ENCODE measurements at regions not wholly inside any gene's neighbourhood (a gene's known extent, or its start where the extent isn't known, plus 50 kb on each side); places are given as distances from the start of the nearest gene placed in this dataset.

- peaks cover 4% of the 10 kb centered on the region; the same call in 1 of the 2 replicates for H3K9me2 ChIP-seq (ENCODE audit: insufficient read depth)
- no peak for TF ChIP-seq NANOG (IDR thresholded peaks at IDR 0.05; ENCODE audit: borderline replicate concordance)
- TF ChIP-seq JUNB (IDR thresholded peaks at IDR 0.05; ENCODE audit: unreplicated experiment), result no peak
- TF ChIP-seq REST (IDR thresholded peaks at IDR 0.05; ENCODE audit: unreplicated experiment), result no peak
- no peak for TF ChIP-seq ZNF114 (CRISPR knock-in tag; IDR thresholded peaks at IDR 0.05)
- DNase-seq (ENCODE audit: low spot score), result no peak
- H2AFZ ChIP-seq, result no peak overlapping the region
- peaks cover 3% of the 10 kb centered on the region; the same call in 2 of the 3 replicates for H3K9me3 Mint-ChIP-seq
- H3K36me3 ChIP-seq (ENCODE audit: insufficient read depth), result no peaks in the 10 kb centered on the region
- no peaks in the 10 kb centered on the region for H3F3A ChIP-seq (replicated peaks; ENCODE audit: low read depth)
- no peak overlapping the region for H3K4me3 ChIP-seq
- no peaks in the 10 kb centered on the region for H3K79me2 ChIP-seq (replicated peaks; ENCODE audit: insufficient read depth)
- H4K20me1 ChIP-seq (replicated peaks; ENCODE audit: insufficient read depth), result no peaks in the 10 kb centered on the region
- no peaks in the 10 kb centered on the region for H3K4me1 ChIP-seq (ENCODE audit: insufficient read depth)
- H3K27me3 ChIP-seq (ENCODE audit: insufficient read depth), result no peaks in the 10 kb centered on the region
- H3K27ac Mint-ChIP-seq, result no peak overlapping the region
- no peak for ATAC-seq
- no peaks in the 10 kb centered on the region; the same call in 1 of the 3 replicates for H3K36me3 Mint-ChIP-seq (ENCODE audit: low read depth)
- H3K27me3 Mint-ChIP-seq (ENCODE audit: insufficient read depth, low read depth, poor library complexity), result peaks cover 4% of the 10 kb centered on the region
- H3K4me3 Mint-ChIP-seq, result no peak overlapping the region
- H3K27ac ChIP-seq (ENCODE audit: low read depth), result no peak overlapping the region
- H3K4me1 Mint-ChIP-seq, result peaks cover 11% of the 10 kb centered on the region
- no peak overlapping the region for H3K4me2 ChIP-seq
Observed at GRCh38 chr5:81802020-81802419, 51.1 kb upstream of the SSBP2 start.

DNA sequence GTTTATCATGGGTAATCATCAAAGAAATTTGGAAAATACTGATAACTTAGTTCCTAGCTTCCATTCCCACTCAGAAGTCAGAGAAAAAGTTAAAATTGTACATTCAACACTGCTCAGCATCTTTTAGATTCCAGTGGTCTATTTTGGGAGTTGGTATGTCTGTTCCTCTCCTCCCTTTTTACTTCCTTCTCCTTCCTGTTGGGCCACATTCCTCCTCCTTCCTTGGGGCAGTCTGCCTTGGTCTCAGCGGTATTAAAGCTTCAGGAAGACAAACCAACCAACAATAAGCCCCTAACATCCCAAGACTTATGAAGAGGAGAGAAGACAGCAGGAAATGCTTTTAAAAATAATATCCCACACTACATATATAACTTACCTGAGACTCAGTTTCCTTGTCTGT is 49.9 kb upstream of the SSBP2 start:
- H3K4me1 ChIP-seq (ENCODE audit: insufficient read depth), result no peaks in the 10 kb centered on the region
- no peak overlapping the region for H3K4me3 ChIP-seq
- no peak overlapping the region for H3K4me2 ChIP-seq
- no peak overlapping the region for H3K27ac ChIP-seq (ENCODE audit: low read depth)
- H3K36me3 Mint-ChIP-seq (ENCODE audit: low read depth), result no peaks in the 10 kb centered on the region
- peaks cover 4% of the 10 kb centered on the region; the same call in 1 of the 2 replicates for H3K9me2 ChIP-seq (ENCODE audit: insufficient read depth)
- no peak overlapping the region for H2AFZ ChIP-seq
- H3K36me3 ChIP-seq (ENCODE audit: insufficient read depth), result no peaks in the 10 kb centered on the region
- H4K20me1 ChIP-seq (replicated peaks; ENCODE audit: insufficient read depth), result no peaks in the 10 kb centered on the region
- peaks cover 4% of the 10 kb centered on the region for H3K27me3 Mint-ChIP-seq (ENCODE audit: insufficient read depth, low read depth, poor library complexity)
- H3F3A ChIP-seq (replicated peaks; ENCODE audit: low read depth), result no peaks in the 10 kb centered on the region
- no peak for ATAC-seq
- H3K4me3 Mint-ChIP-seq, result no peak overlapping the region
- H3K27me3 ChIP-seq (ENCODE audit: insufficient read depth), result no peaks in the 10 kb centered on the region
- no peaks in the 10 kb centered on the region for H3K9me3 Mint-ChIP-seq
- no peaks in the 10 kb centered on the region for H3K79me2 ChIP-seq (replicated peaks; ENCODE audit: insufficient read depth)
- peaks cover 15% of the 10 kb centered on the region for H3K4me1 Mint-ChIP-seq
- H3K27ac Mint-ChIP-seq, result no peak overlapping the region
- no peak for DNase-seq (ENCODE audit: low spot score)
- no peak for TF ChIP-seq REST (IDR thresholded peaks at IDR 0.05; ENCODE audit: unreplicated experiment)
- TF ChIP-seq, protein P1, sequence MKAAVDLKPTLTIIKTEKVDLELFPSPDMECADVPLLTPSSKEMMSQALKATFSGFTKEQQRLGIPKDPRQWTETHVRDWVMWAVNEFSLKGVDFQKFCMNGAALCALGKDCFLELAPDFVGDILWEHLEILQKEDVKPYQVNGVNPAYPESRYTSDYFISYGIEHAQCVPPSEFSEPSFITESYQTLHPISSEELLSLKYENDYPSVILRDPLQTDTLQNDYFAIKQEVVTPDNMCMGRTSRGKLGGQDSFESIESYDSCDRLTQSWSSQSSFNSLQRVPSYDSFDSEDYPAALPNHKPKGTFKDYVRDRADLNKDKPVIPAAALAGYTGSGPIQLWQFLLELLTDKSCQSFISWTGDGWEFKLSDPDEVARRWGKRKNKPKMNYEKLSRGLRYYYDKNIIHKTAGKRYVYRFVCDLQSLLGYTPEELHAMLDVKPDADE (IDR thresholded peaks at IDR 0.05), result no peak
- TF ChIP-seq ZNF331 (CRISPR knock-in tag; IDR thresholded peaks at IDR 0.05; ENCODE audit: low read depth), result no peak
- TF ChIP-seq STAT1 (IDR thresholded peaks at IDR 0.05; ENCODE audit: unreplicated experiment), result no peak
- no peak for TF ChIP-seq ZNF114 (CRISPR knock-in tag; IDR thresholded peaks at IDR 0.05)
- TF ChIP-seq EZH2phosphoT487 (IDR thresholded peaks at IDR 0.05; ENCODE audit: unreplicated experiment), result no peak

All from GM23338 (cell line).